Activated CD8-positive, alpha-beta T cell treated with anti-CD3 and anti-CD28 coated beads for 36 hours (primary cell): ENCODE measurements at regions not wholly inside any gene's neighbourhood (a gene's known extent, or its start where the extent isn't known, plus 50 kb on each side); places are given as distances from the start of the nearest gene placed in this dataset.
"Not testable (repeated sequence)": the region's sequence is repeated elsewhere in the genome, so short reads cannot be mapped to it uniquely, and the experiment has no call there.

ENCODE experiments used
- ATAC-seq: fragments of 200-7000 bp; cut with Tn5 transposase; one replicate; pipeline ENCODE4 v1.10.0; 2021; ENCODE audit warnings: mild to moderate bottlenecking, moderate library complexity
- CTCF ChIA-PET: fragments of 350-600 bp; sonication (Branson Sonifier 250); formaldehyde crosslinking; loops from one replicate; lab custom pipeline; 2021; ENCODE audit warnings: antibody characterized with exemption; lab: Charles Lee
- POLR2A ChIA-PET: fragments of 350-600 bp; sonication (Branson Sonifier 250); formaldehyde crosslinking; loops from one replicate; lab custom pipeline; 2021; ENCODE audit warnings: antibody characterized with exemption; lab: Charles Lee
- DNase-seq: peaks from one replicate; pipeline ENCODE4 v3.0.0-alpha.2; 2020
- H3K27ac Mint-ChIP-seq: one replicate; pipeline ENCODE4 v1.8.0; 2021; ENCODE audit warnings: mild to moderate bottlenecking, mixed read lengths
- H3K27me3 Mint-ChIP-seq: one replicate; pipeline ENCODE4 v1.8.0; 2021; ENCODE audit warnings: mixed read lengths
- H3K36me3 Mint-ChIP-seq: one replicate; pipeline ENCODE4 v1.8.0; 2021; ENCODE audit warnings: low read depth, mixed read lengths
- H3K4me1 Mint-ChIP-seq: one replicate; pipeline ENCODE4 v1.8.0; 2021; ENCODE audit warnings: low read depth, mixed read lengths
- H3K4me3 Mint-ChIP-seq: one replicate; pipeline ENCODE4 v1.8.0; 2021; ENCODE audit warnings: mild to moderate bottlenecking, moderate library complexity, mixed read lengths
- H3K9me3 Mint-ChIP-seq: one replicate; pipeline ENCODE4 v1.8.0; 2021; ENCODE audit warnings: mixed read lengths
- intact Hi-C: fragments of 100-400 bp; cut with micrococcal nuclease; formaldehyde crosslinking; loops from one replicate; pipeline ENCODE4 v1.10.0; 2022

DNA sequence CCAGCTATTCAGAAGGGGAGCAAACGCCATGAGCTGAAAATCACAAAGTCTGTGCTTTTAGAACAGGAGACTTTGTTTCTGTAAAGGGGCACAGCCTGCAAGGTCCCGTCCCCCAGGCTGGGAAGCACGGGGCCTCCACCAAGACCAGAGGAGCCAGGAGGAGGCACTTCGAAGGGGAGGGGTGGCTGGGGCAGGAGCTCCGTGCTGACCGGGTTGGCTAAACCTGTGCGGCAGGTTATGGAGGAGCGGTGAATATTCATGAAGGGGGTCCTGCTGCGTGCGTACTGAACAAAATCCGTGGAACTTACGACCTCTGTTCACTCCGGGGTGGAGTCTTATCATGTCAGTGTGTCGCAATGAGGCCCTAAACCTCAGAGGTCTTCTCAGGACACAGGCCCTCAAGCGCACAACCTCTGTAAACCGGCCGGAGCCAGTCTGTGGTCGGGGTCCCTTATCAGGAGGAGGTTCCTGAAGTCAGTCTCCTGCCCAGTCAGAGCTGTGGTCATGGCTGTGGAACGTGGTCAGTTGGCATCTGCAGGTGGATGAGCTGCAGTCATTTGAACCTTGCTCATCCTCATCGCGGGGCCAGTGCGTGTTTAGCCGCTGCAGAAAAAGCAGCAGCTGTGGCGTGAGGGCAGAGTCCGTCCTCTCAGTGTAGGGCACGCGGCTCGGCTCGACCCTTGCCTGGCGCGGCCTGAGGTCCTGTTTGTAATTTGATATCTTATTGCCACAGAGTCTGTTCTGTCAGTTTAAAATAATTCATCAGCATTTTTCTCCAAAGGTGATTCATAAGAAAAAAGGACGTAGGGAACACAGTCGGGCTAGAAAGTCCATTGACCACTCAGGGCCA lies 5507.7 kb upstream of the TPTE start:
- H3K27me3 Mint-ChIP-seq, H3K9me3 Mint-ChIP-seq, ATAC-seq, H3K27ac Mint-ChIP-seq, intact Hi-C loops, DNase-seq, H3K4me3 Mint-ChIP-seq, POLR2A ChIA-PET, H3K36me3 Mint-ChIP-seq, H3K4me1 Mint-ChIP-seq, CTCF ChIA-PET: not testable (repeated sequence)

DNA sequence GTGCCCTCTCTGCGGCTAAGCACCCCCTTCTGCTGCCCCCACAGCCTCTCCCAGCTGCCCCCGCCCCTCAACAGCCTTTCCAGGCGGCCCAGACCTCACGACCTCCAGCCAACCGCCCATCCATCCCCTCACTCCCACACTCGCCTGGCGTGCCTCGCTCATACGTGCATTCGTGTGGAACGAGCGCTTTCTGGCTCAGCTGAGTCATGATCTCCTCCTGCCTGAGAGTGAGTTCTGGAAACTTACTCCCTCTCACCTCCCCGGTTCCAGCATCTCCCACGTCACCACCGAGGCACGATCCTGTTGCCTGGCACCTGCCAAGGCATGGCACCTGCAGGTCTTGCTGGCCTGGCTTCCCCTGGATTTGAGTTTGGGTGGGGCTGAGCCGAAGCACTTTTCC lies 5506.2 kb upstream of the TPTE start:
- intact Hi-C loops, H3K36me3 Mint-ChIP-seq, POLR2A ChIA-PET, H3K27ac Mint-ChIP-seq, H3K9me3 Mint-ChIP-seq, CTCF ChIA-PET, H3K4me1 Mint-ChIP-seq, ATAC-seq, H3K4me3 Mint-ChIP-seq, DNase-seq, H3K27me3 Mint-ChIP-seq: not testable (repeated sequence)

DNA sequence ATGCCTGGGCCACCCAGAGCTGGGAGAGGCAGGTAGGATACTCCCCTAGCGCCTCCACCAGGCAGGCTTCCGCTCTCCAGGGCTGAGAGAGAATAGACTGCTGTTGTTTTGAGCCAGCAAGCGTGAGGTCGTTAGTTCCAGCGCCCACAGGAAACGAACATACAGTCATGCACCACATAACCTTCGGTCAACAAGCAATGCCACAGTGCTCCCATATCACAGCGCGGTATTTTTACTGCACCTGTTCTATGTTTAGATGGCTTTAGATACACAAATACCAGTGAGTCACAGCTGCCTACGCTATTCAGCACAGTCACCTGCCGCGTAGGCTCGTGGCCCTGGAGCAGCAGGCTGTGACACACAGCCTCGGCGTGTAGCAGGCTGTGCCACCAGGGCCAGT lies 5502.3 kb upstream of the TPTE start:
- CTCF ChIA-PET, POLR2A ChIA-PET, DNase-seq, H3K9me3 Mint-ChIP-seq, intact Hi-C loops, H3K4me1 Mint-ChIP-seq, H3K27me3 Mint-ChIP-seq, H3K4me3 Mint-ChIP-seq, H3K36me3 Mint-ChIP-seq, H3K27ac Mint-ChIP-seq: not testable (repeated sequence)
- ATAC-seq = peak; percentile 79

DNA sequence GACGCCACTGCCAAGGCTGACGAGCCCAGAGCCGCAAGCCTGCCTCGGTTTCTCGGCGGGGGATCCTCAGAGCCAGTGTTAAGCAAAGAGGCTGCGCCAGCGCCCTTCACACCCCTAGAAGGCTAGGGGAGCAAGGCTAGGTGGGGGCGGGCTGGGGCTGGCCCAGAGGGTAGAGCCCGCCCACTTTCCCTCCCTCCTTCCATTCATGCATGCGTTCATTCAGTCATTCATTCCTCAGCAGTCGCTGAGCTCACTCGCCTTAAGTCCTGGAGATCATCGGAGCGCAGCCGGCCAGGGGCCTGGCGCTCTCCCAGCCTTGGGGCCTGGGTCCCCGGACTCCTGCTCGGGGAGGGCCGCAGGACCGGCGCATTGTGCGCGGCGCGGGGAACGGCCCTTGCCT lies 5499.6 kb upstream of the TPTE start:
- DNase-seq, intact Hi-C loops, H3K9me3 Mint-ChIP-seq, H3K27me3 Mint-ChIP-seq, H3K36me3 Mint-ChIP-seq, POLR2A ChIA-PET, H3K4me3 Mint-ChIP-seq, CTCF ChIA-PET, H3K27ac Mint-ChIP-seq, H3K4me1 Mint-ChIP-seq: not testable (repeated sequence)
- peak; percentile 56 for ATAC-seq

DNA sequence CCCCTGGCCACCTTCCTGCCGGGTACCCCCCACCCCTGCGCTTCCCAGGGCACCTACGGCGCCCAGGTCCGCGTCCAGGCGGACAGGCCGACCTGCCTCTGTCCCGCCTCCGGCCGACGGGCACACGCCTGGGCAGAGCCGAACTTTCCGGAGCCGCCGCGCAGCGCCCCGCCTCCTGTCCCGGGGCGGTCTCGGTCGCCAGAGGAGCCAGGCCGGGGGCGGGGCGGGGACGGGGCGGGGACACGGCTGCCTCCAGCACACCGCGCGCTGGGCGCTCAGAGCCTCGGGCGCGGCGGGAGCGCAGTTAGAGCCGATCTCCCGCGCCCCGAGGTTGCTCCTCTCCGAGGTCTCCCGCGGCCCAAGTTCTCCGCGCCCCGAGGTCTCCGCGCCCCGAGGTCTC lies 5499.1 kb upstream of the TPTE start:
- POLR2A ChIA-PET, H3K4me3 Mint-ChIP-seq, CTCF ChIA-PET, DNase-seq, H3K27me3 Mint-ChIP-seq, H3K27ac Mint-ChIP-seq, intact Hi-C loops, H3K36me3 Mint-ChIP-seq, H3K9me3 Mint-ChIP-seq, H3K4me1 Mint-ChIP-seq: not testable (repeated sequence)
- peak; percentile 52 for ATAC-seq

DNA sequence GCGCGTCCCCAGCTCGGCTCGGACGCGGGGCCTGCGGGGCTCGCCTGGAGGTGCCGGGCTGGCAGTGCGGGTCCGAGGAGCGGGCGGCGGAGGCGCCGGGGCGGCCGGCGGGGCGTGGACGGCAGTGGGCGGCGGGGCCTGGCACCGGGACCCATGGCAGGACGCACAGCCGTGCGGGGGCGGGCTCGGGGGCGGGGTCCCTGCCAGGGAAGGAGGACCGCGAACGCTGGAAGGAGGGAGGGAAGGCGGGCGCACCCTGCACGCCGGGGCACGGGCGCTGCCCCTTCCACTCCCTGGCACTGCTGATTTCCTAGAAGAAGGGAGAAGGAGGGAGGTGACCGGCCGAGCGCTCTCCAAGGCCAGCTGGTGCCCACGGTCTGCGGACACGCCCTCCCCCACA lies 5498.6 kb upstream of the TPTE start:
- H3K36me3 Mint-ChIP-seq, H3K9me3 Mint-ChIP-seq, POLR2A ChIA-PET, H3K27ac Mint-ChIP-seq, H3K4me3 Mint-ChIP-seq, DNase-seq, H3K4me1 Mint-ChIP-seq, H3K27me3 Mint-ChIP-seq, CTCF ChIA-PET, ATAC-seq, intact Hi-C loops: not testable (repeated sequence)

DNA sequence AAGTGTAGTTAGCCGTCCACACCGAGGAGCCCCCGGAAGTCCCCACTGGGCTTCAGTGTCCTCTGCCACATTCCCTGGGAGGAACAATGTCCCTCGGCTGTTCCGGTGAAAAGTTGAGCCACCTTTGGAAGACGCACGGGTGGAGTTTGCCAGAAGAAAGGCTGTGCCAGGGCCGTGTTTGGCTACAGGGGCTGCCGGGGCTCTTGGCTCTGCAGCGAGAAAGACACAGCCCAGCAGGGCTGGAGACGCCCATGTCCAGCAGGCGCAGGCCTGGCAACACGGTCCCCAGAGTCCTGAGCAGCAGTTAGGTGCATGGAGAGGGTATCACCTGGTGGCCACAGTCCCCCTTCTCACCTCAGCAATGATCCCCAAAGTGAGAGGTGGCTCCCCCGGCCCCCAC lies 5486.2 kb upstream of the TPTE start:
- H3K27me3 Mint-ChIP-seq, CTCF ChIA-PET, H3K27ac Mint-ChIP-seq, H3K4me1 Mint-ChIP-seq, ATAC-seq, H3K9me3 Mint-ChIP-seq, POLR2A ChIA-PET, intact Hi-C loops, H3K36me3 Mint-ChIP-seq, DNase-seq, H3K4me3 Mint-ChIP-seq: not testable (repeated sequence)

DNA sequence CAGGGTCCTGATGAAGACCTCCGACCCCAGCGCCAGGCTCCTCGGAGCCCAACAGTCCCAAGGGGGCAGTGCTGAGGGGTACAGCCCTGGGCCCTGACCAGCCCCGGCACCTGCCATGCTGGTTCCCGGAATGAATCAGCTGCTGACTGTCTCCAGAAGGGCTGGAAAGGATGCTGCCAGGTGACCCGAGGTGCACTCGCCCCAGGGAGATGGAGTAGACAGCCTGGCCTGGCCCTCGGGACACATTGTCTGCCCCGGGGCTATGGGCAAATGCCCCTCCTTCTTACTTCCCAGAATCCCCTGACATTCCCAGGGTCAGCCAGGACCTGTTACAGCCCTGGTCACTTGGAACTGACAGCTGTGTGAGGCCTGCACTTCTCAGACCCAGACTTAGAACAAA lies 5485.8 kb upstream of the TPTE start:
- H3K27me3 Mint-ChIP-seq, ATAC-seq, H3K4me1 Mint-ChIP-seq, CTCF ChIA-PET, intact Hi-C loops, POLR2A ChIA-PET, H3K36me3 Mint-ChIP-seq, H3K9me3 Mint-ChIP-seq, H3K4me3 Mint-ChIP-seq, H3K27ac Mint-ChIP-seq, DNase-seq: not testable (repeated sequence)

DNA sequence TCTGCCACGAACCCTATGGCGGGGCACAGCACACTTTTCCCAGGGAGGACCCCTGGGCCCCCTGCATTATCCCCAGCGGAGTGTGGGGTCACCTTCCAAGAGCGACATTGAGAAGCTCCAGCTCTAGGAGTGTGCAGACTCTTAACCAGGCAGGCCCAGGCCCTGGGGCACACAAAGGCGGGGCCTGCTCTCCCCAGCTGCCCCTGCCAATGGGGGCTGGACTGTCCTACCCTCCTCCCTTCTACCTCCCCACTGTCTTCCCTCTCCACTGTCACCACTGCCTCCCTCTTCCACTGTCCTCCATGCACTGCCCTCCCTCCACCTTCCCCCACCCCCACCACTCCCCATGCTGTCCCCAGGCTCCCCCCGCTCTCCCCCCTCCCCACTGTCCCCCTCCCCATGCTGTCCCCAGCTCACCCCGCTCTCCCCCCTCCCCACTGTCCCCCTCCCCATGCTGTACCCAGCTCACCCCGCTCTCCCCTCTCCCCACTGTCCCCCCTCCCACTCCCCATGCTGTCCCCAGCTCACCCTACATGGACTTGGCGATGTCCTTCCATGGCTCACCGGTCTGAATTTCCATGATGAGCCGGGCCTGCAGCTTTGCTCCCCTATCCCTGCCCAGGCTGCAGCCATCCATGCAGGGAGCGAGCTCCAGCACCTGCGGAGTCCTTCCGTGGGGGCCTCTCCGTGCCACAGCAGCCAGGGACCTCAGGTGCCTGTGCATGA lies 5483.6 kb upstream of the TPTE start:
- CTCF ChIA-PET, DNase-seq, H3K4me3 Mint-ChIP-seq, H3K36me3 Mint-ChIP-seq, H3K27ac Mint-ChIP-seq, H3K27me3 Mint-ChIP-seq, intact Hi-C loops, H3K4me1 Mint-ChIP-seq, H3K9me3 Mint-ChIP-seq, POLR2A ChIA-PET, ATAC-seq: not testable (repeated sequence)

DNA sequence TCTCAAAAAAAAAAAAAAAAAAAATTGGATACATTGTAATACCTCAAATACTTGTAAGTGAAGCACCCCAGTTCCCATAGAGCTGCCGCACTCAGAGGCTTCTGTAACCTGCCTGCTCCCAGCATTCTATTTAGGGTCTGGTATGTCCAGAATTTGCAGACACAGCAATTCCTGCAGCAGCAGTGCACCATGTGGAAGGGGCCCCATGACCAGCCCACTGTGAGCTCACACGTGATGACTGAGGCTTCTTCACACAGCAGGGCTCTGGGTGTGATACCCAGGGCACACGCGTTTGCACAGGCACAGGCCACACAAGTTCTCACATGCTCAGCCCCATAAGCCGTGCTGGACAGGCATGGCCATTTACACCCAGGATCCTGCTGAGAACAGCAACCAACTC lies 5481.5 kb upstream of the TPTE start:
- DNase-seq, intact Hi-C loops, H3K4me3 Mint-ChIP-seq, H3K36me3 Mint-ChIP-seq, CTCF ChIA-PET, H3K27ac Mint-ChIP-seq, ATAC-seq, H3K9me3 Mint-ChIP-seq, H3K4me1 Mint-ChIP-seq, H3K27me3 Mint-ChIP-seq, POLR2A ChIA-PET: not testable (repeated sequence)

DNA sequence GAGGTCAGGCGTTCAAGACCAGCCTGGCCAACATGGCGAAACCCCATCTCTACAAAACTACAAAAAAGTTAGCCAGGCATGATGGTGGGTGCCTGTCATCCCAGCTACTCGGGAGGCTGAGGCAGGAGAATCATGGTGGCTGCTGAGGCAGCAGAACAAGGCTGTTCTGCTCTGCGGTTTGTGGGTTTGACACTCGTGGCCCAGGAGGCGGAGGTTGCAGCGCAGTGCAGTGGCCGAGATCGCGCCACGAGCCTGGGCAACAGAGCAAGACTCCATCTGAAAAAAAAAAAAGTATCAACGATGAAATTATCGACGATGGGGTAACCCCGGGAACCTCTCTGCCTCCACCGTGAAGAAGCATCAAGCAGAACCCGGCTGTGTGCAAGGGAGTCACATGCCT lies 5478.8 kb upstream of the TPTE start:
- H3K36me3 Mint-ChIP-seq, H3K27me3 Mint-ChIP-seq, DNase-seq, ATAC-seq, H3K4me3 Mint-ChIP-seq, H3K9me3 Mint-ChIP-seq, CTCF ChIA-PET, H3K4me1 Mint-ChIP-seq, H3K27ac Mint-ChIP-seq, POLR2A ChIA-PET, intact Hi-C loops: not testable (repeated sequence)

DNA sequence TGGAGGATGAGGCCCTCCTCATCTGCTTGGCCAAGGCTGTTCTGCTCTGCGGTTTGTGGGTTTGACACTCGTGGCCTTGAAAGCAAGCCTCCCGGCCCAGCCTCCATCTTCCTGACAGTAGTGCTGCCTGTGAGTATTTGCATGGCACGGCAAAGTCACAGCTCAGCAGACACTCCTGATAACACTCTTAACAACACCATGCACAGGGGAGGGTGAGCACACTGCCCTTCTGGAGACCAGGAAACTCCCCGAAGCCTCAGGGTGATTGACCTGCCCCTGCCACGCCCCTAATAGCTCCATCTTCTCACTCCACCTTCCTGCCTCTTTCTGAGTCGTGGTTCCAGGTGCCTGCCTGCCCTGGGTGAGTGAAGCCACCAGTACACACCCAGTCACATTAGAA lies 5476.6 kb upstream of the TPTE start:
- ATAC-seq, H3K36me3 Mint-ChIP-seq, H3K27me3 Mint-ChIP-seq, intact Hi-C loops, CTCF ChIA-PET, H3K27ac Mint-ChIP-seq, H3K4me3 Mint-ChIP-seq, DNase-seq, POLR2A ChIA-PET, H3K4me1 Mint-ChIP-seq, H3K9me3 Mint-ChIP-seq: not testable (repeated sequence)
